ENCODE measurements at regions not wholly inside any gene's neighbourhood (a gene's known extent, or its start where the extent isn't known, plus 50 kb on each side); places are given as distances from the start of the nearest gene placed in this dataset.

DNA sequence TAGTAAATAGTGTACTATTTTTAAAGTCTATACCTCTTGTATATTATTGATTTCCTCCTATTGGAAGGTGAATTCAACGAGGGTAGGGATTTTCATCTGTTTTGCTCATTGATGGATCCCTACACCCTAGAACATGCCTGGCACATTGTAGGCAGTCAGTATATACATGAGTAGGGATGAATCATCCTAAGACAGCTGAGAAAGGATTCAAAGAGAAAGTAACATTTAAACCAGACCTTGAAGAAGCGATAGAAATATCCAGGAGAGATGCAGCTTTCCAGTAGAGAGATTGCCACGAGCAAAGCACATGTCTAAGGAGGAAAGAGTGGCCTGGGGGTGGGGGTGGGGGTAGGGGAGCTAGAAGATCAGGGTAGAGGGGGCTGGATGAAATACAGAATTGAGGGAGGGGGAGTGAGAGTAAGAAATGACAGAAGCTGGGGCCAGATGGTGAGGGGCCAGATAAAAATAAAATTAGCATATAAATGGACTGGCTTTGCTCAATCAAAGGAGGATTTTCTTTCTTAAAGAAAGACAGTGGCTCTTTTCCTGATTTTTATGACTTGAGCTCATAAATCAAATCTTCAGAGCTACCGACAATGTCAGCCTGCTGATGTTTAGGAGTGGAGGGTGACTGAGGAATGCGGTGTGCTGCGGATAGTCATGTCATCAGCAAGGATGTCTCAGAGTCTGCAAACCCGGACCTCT lies 168.2 kb downstream of the SAMD5 start:
- no peaks in the 10 kb centered on the region for H3K9me3 ChIP-seq (replicated peaks in 1 of 2; ENCODE audit: control insufficient read depth in 1 of 2, insufficient read depth in 1 of 2, low read length in 2 of 2)
- DNase-seq = no peak
- H3K27me3 ChIP-seq (ENCODE audit: control insufficient read depth in 2 of 2, insufficient read depth in 2 of 2, low read length in 2 of 2) = no peaks in the 10 kb centered on the region
- no peak overlapping the region for H2AFZ ChIP-seq (ENCODE audit: insufficient read depth, low read depth, low read length, poor library complexity, severe bottlenecking)
- Mint-ChIP-seq H3K4me3 (no peak overlapping the region), H3K27ac (no peak overlapping the region), H3K4me1 (no peaks in the 10 kb centered on the region), H3K36me3 (no peaks in the 10 kb centered on the region), H3K9me3 (peaks cover 0 to 8% (median 2%) of the 10 kb centered on the region in 7 donors), H3K27me3 (ENCODE audit: low read depth in 3 of 3) (no peaks in the 10 kb centered on the region)
- no peak overlapping the region for H3K27ac ChIP-seq (ENCODE audit: low read depth in 1 of 2, low read length in 2 of 2)
- H4K20me1 ChIP-seq (ENCODE audit: insufficient read depth, low read length) = no peaks in the 10 kb centered on the region
- H3K4me1 ChIP-seq (ENCODE audit: control insufficient read depth in 1 of 2, insufficient read depth in 2 of 2, low read length in 2 of 2) = no peaks in the 10 kb centered on the region
- 90% methylated on average over 6 of the region's 7 CpGs for WGBS (ENCODE audit: insufficient coverage)
- intact Hi-C loops (cut with micrococcal nuclease) = no loop called here
- H3K79me2 ChIP-seq (ENCODE audit: insufficient read depth, low read length) = no peaks in the 10 kb centered on the region
- TF ChIP-seq, protein P1, sequence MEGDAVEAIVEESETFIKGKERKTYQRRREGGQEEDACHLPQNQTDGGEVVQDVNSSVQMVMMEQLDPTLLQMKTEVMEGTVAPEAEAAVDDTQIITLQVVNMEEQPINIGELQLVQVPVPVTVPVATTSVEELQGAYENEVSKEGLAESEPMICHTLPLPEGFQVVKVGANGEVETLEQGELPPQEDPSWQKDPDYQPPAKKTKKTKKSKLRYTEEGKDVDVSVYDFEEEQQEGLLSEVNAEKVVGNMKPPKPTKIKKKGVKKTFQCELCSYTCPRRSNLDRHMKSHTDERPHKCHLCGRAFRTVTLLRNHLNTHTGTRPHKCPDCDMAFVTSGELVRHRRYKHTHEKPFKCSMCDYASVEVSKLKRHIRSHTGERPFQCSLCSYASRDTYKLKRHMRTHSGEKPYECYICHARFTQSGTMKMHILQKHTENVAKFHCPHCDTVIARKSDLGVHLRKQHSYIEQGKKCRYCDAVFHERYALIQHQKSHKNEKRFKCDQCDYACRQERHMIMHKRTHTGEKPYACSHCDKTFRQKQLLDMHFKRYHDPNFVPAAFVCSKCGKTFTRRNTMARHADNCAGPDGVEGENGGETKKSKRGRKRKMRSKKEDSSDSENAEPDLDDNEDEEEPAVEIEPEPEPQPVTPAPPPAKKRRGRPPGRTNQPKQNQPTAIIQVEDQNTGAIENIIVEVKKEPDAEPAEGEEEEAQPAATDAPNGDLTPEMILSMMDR (IDR thresholded peaks at IDR 0.05) = no peak
- no peaks in the 10 kb centered on the region for H3K36me3 ChIP-seq (replicated peaks in 1 of 2; ENCODE audit: control insufficient read depth in 1 of 2, insufficient read depth in 2 of 2, low read length in 2 of 2)
- H3K9ac ChIP-seq (ENCODE audit: insufficient read depth, low read length, poor library complexity, severe bottlenecking) = no peak overlapping the region
- H3K4me3 ChIP-seq (replicated peaks in 1 of 3; ENCODE audit: low read depth in 2 of 3, low read length in 3 of 3) = no peak overlapping the region
- no peak overlapping the region for H3K4me2 ChIP-seq (replicated peaks; ENCODE audit: extremely low read depth, low read length, poor library complexity, severe bottlenecking)

DNA sequence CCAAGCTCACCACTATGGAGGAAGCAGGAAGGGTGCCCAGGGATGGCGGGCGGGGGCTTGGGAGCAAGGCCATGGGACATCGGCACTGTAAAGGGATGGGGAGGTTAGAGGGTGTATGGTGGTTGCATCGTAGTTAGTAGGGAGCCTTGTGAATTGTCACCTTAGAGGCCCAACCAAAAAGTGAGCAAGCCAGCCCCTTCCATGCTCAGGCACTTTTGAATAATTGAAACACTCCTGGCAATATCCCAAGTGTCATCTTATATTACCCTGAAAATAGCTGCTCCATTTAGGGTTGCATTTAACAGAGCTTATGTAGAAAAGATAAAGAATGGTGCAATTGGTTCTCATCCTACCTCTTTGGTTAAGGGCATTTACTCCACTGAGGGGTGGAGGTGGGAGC lies 169.2 kb downstream of the SAMD5 start:
- Histone ChIP-seq H2AFZ (ENCODE audit: insufficient read depth, low read depth, low read length, poor library complexity, severe bottlenecking) (no peak overlapping the region), H4K20me1 (ENCODE audit: insufficient read depth, low read length) (no peaks in the 10 kb centered on the region), H3K27me3 (ENCODE audit: control insufficient read depth in 2 of 2, insufficient read depth in 2 of 2, low read length in 2 of 2) (no peaks in the 10 kb centered on the region), H3K4me3 (replicated peaks in 1 of 3; ENCODE audit: low read depth in 2 of 3, low read length in 3 of 3) (no peak overlapping the region), H3K9ac (ENCODE audit: insufficient read depth, low read length, poor library complexity, severe bottlenecking) (no peak overlapping the region), H3K4me2 (replicated peaks; ENCODE audit: extremely low read depth, low read length, poor library complexity, severe bottlenecking) (no peak overlapping the region), H3K4me1 (ENCODE audit: control insufficient read depth in 1 of 2, insufficient read depth in 2 of 2, low read length in 2 of 2) (no peaks in the 10 kb centered on the region), H3K79me2 (ENCODE audit: insufficient read depth, low read length) (no peaks in the 10 kb centered on the region), H3K27ac (ENCODE audit: low read depth in 1 of 2, low read length in 2 of 2) (no peak overlapping the region), H3K36me3 (replicated peaks in 1 of 2; ENCODE audit: control insufficient read depth in 1 of 2, insufficient read depth in 2 of 2, low read length in 2 of 2) (no peaks in the 10 kb centered on the region), H3K9me3 (replicated peaks in 1 of 2; ENCODE audit: control insufficient read depth in 1 of 2, insufficient read depth in 1 of 2, low read length in 2 of 2) (no peaks in the 10 kb centered on the region)
- Mint-ChIP-seq H3K4me3 (no peak overlapping the region), H3K4me1 (no peaks in the 10 kb centered on the region), H3K27ac (no peak overlapping the region), H3K36me3 (no peaks in the 10 kb centered on the region), H3K27me3 (ENCODE audit: low read depth in 3 of 3) (no peaks in the 10 kb centered on the region), H3K9me3 (peaks cover 0 to 6% (median 2%) of the 10 kb centered on the region in 7 donors)
- intact Hi-C loops (cut with micrococcal nuclease) = no loop called here
- 79% methylated on average over 3 of the region's 4 CpGs for WGBS (ENCODE audit: insufficient coverage)
- DNase-seq = no peak
- TF ChIP-seq, protein P1 (IDR thresholded peaks at IDR 0.05) = no peak
